ENCODE measurements at regions not wholly inside any gene's neighbourhood (a gene's known extent, or its start where the extent isn't known, plus 50 kb on each side); places are given as distances from the start of the nearest gene placed in this dataset.

GRCh38 chr5:159422361-159422760 lies 92.1 kb upstream of the IL12B start:
- Histone ChIP-seq H3K27ac (ENCODE audit: extremely low read depth, low read depth, low read length) (no peak overlapping the region), H3K4me1 (replicated peaks in 1 of 2; ENCODE audit: control insufficient read depth in 2 of 2, insufficient read depth in 2 of 2, low read length in 2 of 2) (no peaks in the 10 kb centered on the region), H3K27me3 (ENCODE audit: control insufficient read depth in 2 of 2, insufficient read depth in 2 of 2, low read length in 2 of 2) (no peaks in the 10 kb centered on the region; a peak in 1 of 5 replicates), H3K9ac (ENCODE audit: insufficient read depth in 1 of 2, low read depth in 2 of 2, low read length in 2 of 2) (no peak overlapping the region), H2AFZ (ENCODE audit: low read depth, low read length) (no peak overlapping the region), H3K9me1 (ENCODE audit: control insufficient read depth, insufficient read depth, low read length) (no peaks in the 10 kb centered on the region), H3K36me3 (ENCODE audit: control insufficient read depth, insufficient read depth, low read length) (no peaks in the 10 kb centered on the region), H4K20me1 (replicated peaks; ENCODE audit: control insufficient read depth, insufficient read depth, low read length) (no peaks in the 10 kb centered on the region), H3K4me3 (no peak overlapping the region), H3K79me2 (ENCODE audit: control insufficient read depth, insufficient read depth, low read length) (no peaks in the 10 kb centered on the region), H3K9me3 (replicated peaks; ENCODE audit: control insufficient read depth, insufficient read depth, low read depth, low read length) (no peaks in the 10 kb centered on the region), H3K4me2 (ENCODE audit: insufficient read depth, low read length) (no peak overlapping the region)
- POLR2A ChIA-PET = no interaction called here
- CTCF ChIA-PET (ENCODE audit: low intra/inter-chr PET ratio) = no interaction called here
- BruUV-seq (replicated peaks) = no TSS peak
- FAIRE-seq = no peak
- ATAC-seq = no peak
- DNase-seq (ENCODE audit: extremely low read depth in 1 of 4, low spot score in 3 of 4) = no peak
- intact Hi-C loops (cut with micrococcal nuclease) (loop anchor here (5.0 kb wide), 1 partner anchor 90 kb away; the partner anchor contains the start of gene IL12B), in situ Hi-C loops (cut with MboI) (loop anchor here (10.0 kb wide), 1 partner anchor 258 kb away; no protein-coding TSS in a partner anchor)
- WGBS (ENCODE audit: insufficient coverage, low coverage, missing lambda C conversion rate) = 4% methylated on average over 4 of the region's 4 CpGs
- TF ChIP-seq RBM14 (IDR thresholded peaks at IDR 0.05; ENCODE audit: borderline replicate concordance, insufficient read depth, low read depth, low read length) = no peak
- TF ChIP-seq ZNF224 (CRISPR knock-in tag; IDR thresholded peaks at IDR 0.05) = no peak
- TF ChIP-seq ZNF431 (CRISPR knock-in tag; IDR thresholded peaks at IDR 0.05) = no peak
- no peak for TF ChIP-seq MYC (IDR thresholded peaks at IDR 0.05; ENCODE audit: low read depth, low read length)
- no peak for TF ChIP-seq MYC (CRISPR knock-in tag; IDR thresholded peaks at IDR 0.05; ENCODE audit: borderline replicate concordance, low read depth)
- TF ChIP-seq NFIC (IDR thresholded peaks at IDR 0.05) = no peak
- TF ChIP-seq ZNF277 (CRISPR knock-in tag; IDR thresholded peaks at IDR 0.05; ENCODE audit: borderline replicate concordance) = no peak
- no peak for TF ChIP-seq BHLHE40 (IDR thresholded peaks at IDR 0.05; ENCODE audit: low read length)
- TF ChIP-seq FOXM1 (IDR thresholded peaks at IDR 0.05; ENCODE audit: low read depth) = no peak
- TF ChIP-seq FOXM1 (CRISPR knock-in tag; IDR thresholded peaks at IDR 0.05; ENCODE audit: low read depth) = no peak
- TF ChIP-seq NUFIP1 (IDR thresholded peaks at IDR 0.05; ENCODE audit: partially characterized antibody) = no peak
- TF ChIP-seq ZBTB26 (CRISPR knock-in tag; IDR thresholded peaks at IDR 0.05) = no peak
- no peak for TF ChIP-seq ZKSCAN3 (CRISPR knock-in tag; IDR thresholded peaks at IDR 0.05)
- TF ChIP-seq CHCHD3 (CRISPR knock-in tag; IDR thresholded peaks at IDR 0.05) = no peak
- no peak for TF ChIP-seq MED1 (CRISPR knock-in tag; IDR thresholded peaks at IDR 0.05; ENCODE audit: borderline replicate concordance)
- no peak for TF ChIP-seq DPF2 (IDR thresholded peaks at IDR 0.05)
- no peak for TF ChIP-seq ZBTB17 (CRISPR knock-in tag; IDR thresholded peaks at IDR 0.05)
- no peak for TF ChIP-seq RREB1 (CRISPR knock-in tag; IDR thresholded peaks at IDR 0.05)
